GM18861 (cell line): ENCODE measurements at regions not wholly inside any gene's neighbourhood (a gene's known extent, or its start where the extent isn't known, plus 50 kb on each side); places are given as distances from the start of the nearest gene placed in this dataset.

Source experiments
- ATAC-seq: cut with Tn5 transposase; IDR thresholded peaks from one replicate; pipeline ENCODE4 v1.9.1; 2021; ENCODE audit not compliant: unreplicated experiment

GRCh38 chr15:87294854-87295253 lies 961.7 kb downstream of the NTRK3 start:
- ATAC-seq = no peak

- no peak for ATAC-seq
Observed at GRCh38 chr15:87293031-87293430, 963.5 kb downstream of the NTRK3 start.

GRCh38 chr15:87287156-87287555 lies 969.4 kb downstream of the NTRK3 start:
- ATAC-seq = no peak

- no peak for ATAC-seq
Observed at GRCh38 chr15:87269566-87269965, 987.0 kb downstream of the NTRK3 start.

GRCh38 chr15:87268675-87269074 lies 987.9 kb downstream of the NTRK3 start:
- no peak for ATAC-seq

GRCh38 chr15:87267798-87268197 lies 988.7 kb downstream of the NTRK3 start:
- no peak for ATAC-seq

GRCh38 chr15:87263871-87264270 lies 992.7 kb downstream of the NTRK3 start:
- ATAC-seq = no peak

- ATAC-seq = no peak
Observed at GRCh38 chr15:87263296-87263695, 993.2 kb downstream of the NTRK3 start.

- ATAC-seq = no peak
Observed at GRCh38 chr15:87245592-87245991, 1010.9 kb downstream of the NTRK3 start.

- ATAC-seq = no peak
Observed at GRCh38 chr15:87243474-87243873, 1013.1 kb downstream of the NTRK3 start.

GRCh38 chr15:87239582-87240230 lies 1016.8 kb downstream of the NTRK3 start:
- no peak for ATAC-seq

- no peak for ATAC-seq
Observed at GRCh38 chr15:87238451-87239068, 1018.0 kb downstream of the NTRK3 start.

GRCh38 chr15:87228460-87228859 lies 1028.1 kb downstream of the NTRK3 start:
- no peak for ATAC-seq

GRCh38 chr15:87227846-87228245 lies 1028.7 kb downstream of the NTRK3 start:
- ATAC-seq = no peak

- no peak for ATAC-seq
Observed at GRCh38 chr15:87225436-87225835, 1031.1 kb downstream of the NTRK3 start.

GRCh38 chr15:87224404-87224803 lies 1032.1 kb downstream of the NTRK3 start:
- no peak for ATAC-seq

- no peak for ATAC-seq
Observed at GRCh38 chr15:87219650-87220615, 1036.6 kb downstream of the NTRK3 start.

- no peak for ATAC-seq
Observed at GRCh38 chr15:87215100-87215499, 1041.4 kb downstream of the NTRK3 start.

GRCh38 chr15:87213626-87214025 lies 1042.9 kb downstream of the NTRK3 start:
- no peak for ATAC-seq

GRCh38 chr15:87212041-87212440 lies 1044.5 kb downstream of the NTRK3 start:
- no peak for ATAC-seq

GRCh38 chr15:87211547-87211946 lies 1045.0 kb downstream of the NTRK3 start:
- no peak for ATAC-seq
